HG02943 (cell line): ENCODE measurements at regions not wholly inside any gene's neighbourhood (a gene's known extent, or its start where the extent isn't known, plus 50 kb on each side); places are given as distances from the start of the nearest gene placed in this dataset.

Experiments used
- ATAC-seq: cut with Tn5 transposase; IDR thresholded peaks from one replicate; pipeline ENCODE4 v1.9.1; 2021; ENCODE audit warnings: mild to moderate bottlenecking, low read depth, moderate library complexity; ENCODE audit not compliant: unreplicated experiment

GRCh38 chr14:56944397-56944796 lies 134.1 kb upstream of the OTX2 start:
- no peak for ATAC-seq

- ATAC-seq: no peak
These were observed 123.2 kb upstream of the OTX2 start for GRCh38 chr14:56933446-56933845.

GRCh38 chr14:56918849-56919574 lies 108.7 kb upstream of the OTX2 start:
- ATAC-seq: no peak

- ATAC-seq: no peak
These were observed 95.0 kb upstream of the OTX2 start for GRCh38 chr14:56905282-56905681.

GRCh38 chr14:56903304-56903969 lies 93.2 kb upstream of the OTX2 start:
- ATAC-seq: no peak

GRCh38 chr14:56902385-56902784 lies 92.1 kb upstream of the OTX2 start:
- no peak for ATAC-seq

- ATAC-seq: no peak
These were observed 90.4 kb upstream of the OTX2 start for GRCh38 chr14:56900726-56901125.

GRCh38 chr14:56899829-56900228 lies 89.5 kb upstream of the OTX2 start:
- no peak for ATAC-seq

- ATAC-seq: no peak
These were observed 86.6 kb upstream of the OTX2 start for GRCh38 chr14:56896922-56897321.

GRCh38 chr14:56896231-56896630 lies 86.0 kb upstream of the OTX2 start:
- ATAC-seq: no peak

GRCh38 chr14:56895154-56895553 lies 84.9 kb upstream of the OTX2 start:
- no peak for ATAC-seq

- no peak for ATAC-seq
These were observed 84.3 kb upstream of the OTX2 start for GRCh38 chr14:56894591-56894991.

- ATAC-seq: no peak
These were observed 82.7 kb upstream of the OTX2 start for GRCh38 chr14:56892959-56893358.

- no peak for ATAC-seq
These were observed 80.9 kb upstream of the OTX2 start for GRCh38 chr14:56891226-56891625.

- ATAC-seq: no peak
These were observed 79.4 kb upstream of the OTX2 start for GRCh38 chr14:56889705-56890104.

GRCh38 chr14:56888274-56888673 lies 78.0 kb upstream of the OTX2 start:
- ATAC-seq: no peak

- ATAC-seq: no peak
These were observed 76.9 kb upstream of the OTX2 start for GRCh38 chr14:56887216-56887615.

- no peak for ATAC-seq
These were observed 76.3 kb upstream of the OTX2 start for GRCh38 chr14:56886471-56887062.

- no peak for ATAC-seq
These were observed 75.5 kb upstream of the OTX2 start for GRCh38 chr14:56885825-56886224.

- no peak for ATAC-seq
These were observed 74.3 kb upstream of the OTX2 start for GRCh38 chr14:56884617-56885016.

- ATAC-seq: no peak
These were observed 70.9 kb upstream of the OTX2 start for GRCh38 chr14:56881181-56881580.

GRCh38 chr14:56878766-56879165 lies 68.5 kb upstream of the OTX2 start:
- no peak for ATAC-seq
